ENCODE measurements at regions not wholly inside any gene's neighbourhood (a gene's known extent, or its start where the extent isn't known, plus 50 kb on each side); places are given as distances from the start of the nearest gene placed in this dataset.

DNA sequence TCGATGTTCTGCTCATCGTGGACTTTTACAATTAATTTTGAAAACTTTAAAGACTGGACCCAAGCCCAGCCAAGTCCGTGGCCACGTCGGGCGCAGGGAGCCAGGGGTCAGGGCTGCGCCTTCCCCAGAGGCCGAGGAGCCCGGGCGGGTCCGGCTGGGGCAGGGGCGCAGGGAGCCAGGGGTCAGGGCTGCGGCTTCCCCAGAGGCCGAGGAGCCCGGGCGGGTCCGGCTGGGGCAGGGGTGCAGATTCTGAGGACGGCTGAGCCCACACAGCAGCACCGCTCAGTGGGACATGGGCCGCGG is 75.2 kb downstream of the MICALL2 start:
- in situ Hi-C loops (cut with HindIII; ENCODE audit: low pct_ligation_motif_present, low pct_unique_long_range_greater_than_20kb, low sequenced_read_pairs) = no loop called here
- DNase-seq = no peak
